ENCODE measurements at regions not wholly inside any gene's neighbourhood (a gene's known extent, or its start where the extent isn't known, plus 50 kb on each side); places are given as distances from the start of the nearest gene placed in this dataset.

DNA sequence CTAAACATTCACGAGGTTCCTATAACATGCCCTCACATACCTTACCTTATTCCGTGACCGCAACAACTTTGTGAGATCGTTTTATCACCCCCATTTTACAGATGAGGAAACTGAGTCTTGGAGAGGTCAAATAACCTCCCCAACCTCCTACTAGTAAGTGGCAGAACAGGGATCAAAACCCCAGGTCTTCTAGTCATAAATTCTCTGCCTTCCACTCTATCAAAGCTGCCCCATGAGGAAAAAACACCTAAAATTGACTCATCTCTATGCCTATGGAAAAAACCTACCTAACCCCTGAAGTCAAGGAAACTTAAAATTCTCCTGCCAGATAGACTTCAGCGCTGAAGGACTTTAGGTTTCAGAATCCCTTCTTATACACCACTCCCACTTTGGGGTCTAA lies 69.5 kb upstream of the ERRFI1 start:
- TF ChIP-seq, protein P1, sequence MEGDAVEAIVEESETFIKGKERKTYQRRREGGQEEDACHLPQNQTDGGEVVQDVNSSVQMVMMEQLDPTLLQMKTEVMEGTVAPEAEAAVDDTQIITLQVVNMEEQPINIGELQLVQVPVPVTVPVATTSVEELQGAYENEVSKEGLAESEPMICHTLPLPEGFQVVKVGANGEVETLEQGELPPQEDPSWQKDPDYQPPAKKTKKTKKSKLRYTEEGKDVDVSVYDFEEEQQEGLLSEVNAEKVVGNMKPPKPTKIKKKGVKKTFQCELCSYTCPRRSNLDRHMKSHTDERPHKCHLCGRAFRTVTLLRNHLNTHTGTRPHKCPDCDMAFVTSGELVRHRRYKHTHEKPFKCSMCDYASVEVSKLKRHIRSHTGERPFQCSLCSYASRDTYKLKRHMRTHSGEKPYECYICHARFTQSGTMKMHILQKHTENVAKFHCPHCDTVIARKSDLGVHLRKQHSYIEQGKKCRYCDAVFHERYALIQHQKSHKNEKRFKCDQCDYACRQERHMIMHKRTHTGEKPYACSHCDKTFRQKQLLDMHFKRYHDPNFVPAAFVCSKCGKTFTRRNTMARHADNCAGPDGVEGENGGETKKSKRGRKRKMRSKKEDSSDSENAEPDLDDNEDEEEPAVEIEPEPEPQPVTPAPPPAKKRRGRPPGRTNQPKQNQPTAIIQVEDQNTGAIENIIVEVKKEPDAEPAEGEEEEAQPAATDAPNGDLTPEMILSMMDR (IDR thresholded peaks at IDR 0.05; ENCODE audit: low read depth, low read length, missing input control) = no peak
- TF ChIP-seq GABPA (IDR thresholded peaks at IDR 0.05 in 1 of 2, conservative IDR thresholded peaks at IDR 0.05 in 1 of 2) (no peak), RAD21 (IDR thresholded peaks at IDR 0.05) (no peak), MAX (IDR thresholded peaks at IDR 0.05) (no peak), SP1 (IDR thresholded peaks at IDR 0.05) (no peak), JUND (IDR thresholded peaks at IDR 0.05) (no peak), RXRA (IDR thresholded peaks at IDR 0.05) (no peak)
- TF ChIP-seq, protein P2, sequence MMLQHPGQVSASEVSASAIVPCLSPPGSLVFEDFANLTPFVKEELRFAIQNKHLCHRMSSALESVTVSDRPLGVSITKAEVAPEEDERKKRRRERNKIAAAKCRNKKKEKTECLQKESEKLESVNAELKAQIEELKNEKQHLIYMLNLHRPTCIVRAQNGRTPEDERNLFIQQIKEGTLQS (IDR thresholded peaks at IDR 0.05) = no peak
